ENCODE measurements at regions not wholly inside any gene's neighbourhood (a gene's known extent, or its start where the extent isn't known, plus 50 kb on each side); places are given as distances from the start of the nearest gene placed in this dataset.

DNA sequence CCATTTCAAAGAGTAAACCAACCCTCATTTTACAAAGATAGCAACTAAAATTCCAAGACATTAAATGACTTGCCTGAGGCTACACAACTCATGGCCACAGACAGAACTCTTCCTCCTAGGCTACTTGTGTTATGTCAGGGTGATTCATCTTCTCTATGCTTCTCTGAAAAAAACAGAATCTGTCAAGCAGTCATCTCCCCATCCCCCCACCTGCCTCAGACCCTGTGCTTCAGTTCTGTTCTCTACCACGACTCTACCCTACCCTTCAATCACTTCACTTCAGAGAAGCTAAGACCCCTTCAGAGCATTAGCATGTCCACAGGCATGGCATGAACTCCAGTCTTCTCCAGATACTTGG lies 277.7 kb upstream of the PTGER4 start:
- H2BK20ac ChIP-seq (ENCODE audit: low read depth, low read length, poor library complexity, severe bottlenecking) = no peak overlapping the region
- no peak overlapping the region for H3K27ac ChIP-seq (ENCODE audit: insufficient read length, low read depth, low read length)
- H4K91ac ChIP-seq (ENCODE audit: insufficient read length, low read depth, low read length) = no peak overlapping the region
- TF ChIP-seq, protein P1, sequence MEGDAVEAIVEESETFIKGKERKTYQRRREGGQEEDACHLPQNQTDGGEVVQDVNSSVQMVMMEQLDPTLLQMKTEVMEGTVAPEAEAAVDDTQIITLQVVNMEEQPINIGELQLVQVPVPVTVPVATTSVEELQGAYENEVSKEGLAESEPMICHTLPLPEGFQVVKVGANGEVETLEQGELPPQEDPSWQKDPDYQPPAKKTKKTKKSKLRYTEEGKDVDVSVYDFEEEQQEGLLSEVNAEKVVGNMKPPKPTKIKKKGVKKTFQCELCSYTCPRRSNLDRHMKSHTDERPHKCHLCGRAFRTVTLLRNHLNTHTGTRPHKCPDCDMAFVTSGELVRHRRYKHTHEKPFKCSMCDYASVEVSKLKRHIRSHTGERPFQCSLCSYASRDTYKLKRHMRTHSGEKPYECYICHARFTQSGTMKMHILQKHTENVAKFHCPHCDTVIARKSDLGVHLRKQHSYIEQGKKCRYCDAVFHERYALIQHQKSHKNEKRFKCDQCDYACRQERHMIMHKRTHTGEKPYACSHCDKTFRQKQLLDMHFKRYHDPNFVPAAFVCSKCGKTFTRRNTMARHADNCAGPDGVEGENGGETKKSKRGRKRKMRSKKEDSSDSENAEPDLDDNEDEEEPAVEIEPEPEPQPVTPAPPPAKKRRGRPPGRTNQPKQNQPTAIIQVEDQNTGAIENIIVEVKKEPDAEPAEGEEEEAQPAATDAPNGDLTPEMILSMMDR (conservative IDR thresholded peaks at IDR 0.05) = no peak
- Mint-ChIP-seq H3K9me3 (no peaks in the 10 kb centered on the region), H3K36me3 (ENCODE audit: insufficient read depth in 1 of 3, low read depth in 3 of 3) (no peaks in the 10 kb centered on the region), H3K4me3 (no peak overlapping the region), H3K27ac (no peak overlapping the region), H3K4me1 (peaks cover 0 to 4% of the 10 kb centered on the region in 2 experiments; a peak in 2 of 4 replicates), H3K27me3 (ENCODE audit: low read depth) (no peaks in the 10 kb centered on the region)
- H2AK5ac ChIP-seq (ENCODE audit: insufficient read length, low read length) = no peak overlapping the region
- no peaks in the 10 kb centered on the region for H4K20me1 ChIP-seq (ENCODE audit: control insufficient read depth, insufficient read depth, insufficient read length)
- no peak overlapping the region for H3K4me2 ChIP-seq (ENCODE audit: insufficient read depth, insufficient read length, low read length)
- H3K56ac ChIP-seq (ENCODE audit: insufficient read length, low read depth, low read length) = no peak overlapping the region
- no peak overlapping the region for H3T11ph ChIP-seq (ENCODE audit: low read length)
- H3K18ac ChIP-seq (ENCODE audit: insufficient read length, low read depth, low read length) = no peak overlapping the region
- H3K23me2 ChIP-seq (ENCODE audit: insufficient read length, low read depth, low read length, poor library complexity, severe bottlenecking) = no peaks in the 10 kb centered on the region
- no peak overlapping the region for H3K23ac ChIP-seq (ENCODE audit: insufficient read length, low read depth, low read length)
- no peaks in the 10 kb centered on the region for H3K27me3 ChIP-seq (ENCODE audit: insufficient read depth, low read length)
- H2BK5ac ChIP-seq (ENCODE audit: insufficient read length, low read length) = no peak overlapping the region
- no peaks in the 10 kb centered on the region for H3K79me2 ChIP-seq (ENCODE audit: insufficient read depth, low read length)
- H3K9ac ChIP-seq (ENCODE audit: extremely low read depth, insufficient read length, low read length) = no peak overlapping the region
- no peak overlapping the region for H2BK12ac ChIP-seq (ENCODE audit: insufficient read length, low read depth, low read length)
- no CpG with 5 or more reads among the region's 1 CpG for WGBS (ENCODE audit: extremely low coverage, insufficient read length, low lambda C conversion rate)
- no peaks in the 10 kb centered on the region for H3K79me1 ChIP-seq (ENCODE audit: insufficient read depth, low read depth, low read length, poor library complexity, severe bottlenecking)
- no peak for DNase-seq
- no peaks in the 10 kb centered on the region for H3K9me3 ChIP-seq (ENCODE audit: control insufficient read depth, low read depth, low read length)
- no peak overlapping the region for H3K14ac ChIP-seq (ENCODE audit: insufficient read depth, low read length)
- no peak overlapping the region for H4K5ac ChIP-seq (ENCODE audit: insufficient read length, low read depth, low read length)
- H4K8ac ChIP-seq (replicated peaks; ENCODE audit: insufficient read length, low read depth, low read length) = no peak overlapping the region
- no peak overlapping the region for H2BK120ac ChIP-seq (ENCODE audit: low read depth, low read length, poor library complexity, severe bottlenecking)
- no peak overlapping the region for H3K4ac ChIP-seq (ENCODE audit: low read depth, low read length)
- no peak overlapping the region for H2AFZ ChIP-seq (ENCODE audit: low read length)
- H2BK15ac ChIP-seq (ENCODE audit: low read depth, low read length) = no peak overlapping the region
- no peaks in the 10 kb centered on the region; the same call in 1 of the 2 replicates for H3K4me1 ChIP-seq (ENCODE audit: insufficient read depth, low read length)

Data from H9 (cell line).